ENCODE measurements at regions not wholly inside any gene's neighbourhood (a gene's known extent, or its start where the extent isn't known, plus 50 kb on each side); places are given as distances from the start of the nearest gene placed in this dataset.

- TF ChIP-seq POLR2A (IDR thresholded peaks at IDR 0.05) (no peak), CTCF (IDR thresholded peaks at IDR 0.05) (no peak)
Measured at GRCh38 chr7:18216270-18216669, 188.6 kb upstream of the PRPS1L1 start.
